ENCODE measurements at regions not wholly inside any gene's neighbourhood (a gene's known extent, or its start where the extent isn't known, plus 50 kb on each side); places are given as distances from the start of the nearest gene placed in this dataset.

- Mint-ChIP-seq H3K27me3 (no peaks in the 10 kb centered on the region), H3K36me3 (ENCODE audit: insufficient read depth) (no peaks in the 10 kb centered on the region)
Measured at GRCh38 chr7:13822678-13823077, 166.8 kb downstream of the ETV1 start.

GRCh38 chr7:13826752-13827151 is 162.7 kb downstream of the ETV1 start:
- no peaks in the 10 kb centered on the region for H3K9me3 Mint-ChIP-seq
- no peaks in the 10 kb centered on the region for H3K36me3 Mint-ChIP-seq (ENCODE audit: insufficient read depth)
- ATAC-seq (replicated peaks) (no peak), DNase-seq (no peak)
- H3K4me3 Mint-ChIP-seq, result no peak overlapping the region
- H3K27me3 Mint-ChIP-seq, result no peaks in the 10 kb centered on the region
- H3K27ac Mint-ChIP-seq, result no peak overlapping the region
- H3K4me1 Mint-ChIP-seq (ENCODE audit: low read depth in 2 of 2), result peaks cover 5 to 6% of the 10 kb centered on the region in 2 donors

More at GRCh38 chr7:13822678-13823077, 166.8 kb downstream of the ETV1 start:
- Mint-ChIP-seq H3K4me3 (no peak overlapping the region), H3K4me1 (ENCODE audit: low read depth in 2 of 2) (no peaks in the 10 kb centered on the region), H3K27ac (no peak overlapping the region), H3K9me3 (no peaks in the 10 kb centered on the region)
- no peak for DNase-seq
- no peak for ATAC-seq (replicated peaks)

DNA sequence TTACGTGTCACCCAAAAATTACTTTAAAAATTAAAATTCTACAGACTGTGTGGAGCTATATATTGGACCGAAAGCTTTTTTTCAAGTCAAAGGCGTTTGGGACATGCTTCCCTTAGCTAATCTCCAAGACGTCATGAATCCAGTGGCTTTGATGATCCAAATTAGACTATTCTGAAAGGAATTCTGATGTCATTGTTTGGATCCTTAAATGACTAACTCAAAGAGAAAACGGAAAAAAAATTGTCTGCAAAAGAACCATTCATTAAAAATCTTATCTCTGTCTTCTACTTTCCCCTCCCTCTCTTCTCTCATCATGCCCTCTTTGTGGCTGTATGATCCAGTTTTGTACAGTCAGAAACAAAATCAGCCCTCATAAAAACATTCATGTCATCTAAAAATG is 161.8 kb downstream of the ETV1 start:
- no peaks in the 10 kb centered on the region for H3K27me3 Mint-ChIP-seq

GRCh38 chr7:13829231-13829630 is 160.2 kb downstream of the ETV1 start:
- no peak for DNase-seq
- H3K4me3 Mint-ChIP-seq, result no peak overlapping the region
- H3K27ac Mint-ChIP-seq, result no peak overlapping the region
- no peaks in the 10 kb centered on the region for H3K9me3 Mint-ChIP-seq
- no peaks in the 10 kb centered on the region for H3K36me3 Mint-ChIP-seq (ENCODE audit: insufficient read depth)
- no peak for ATAC-seq (replicated peaks)
- peaks cover 6 to 7% of the 10 kb centered on the region in 2 donors for H3K4me1 Mint-ChIP-seq (ENCODE audit: low read depth in 2 of 2)
- H3K27me3 Mint-ChIP-seq, result no peaks in the 10 kb centered on the region

More for the DNA sequence above, 161.8 kb downstream of the ETV1 start:
- Mint-ChIP-seq H3K27ac (no peak overlapping the region), H3K4me1 (ENCODE audit: low read depth in 2 of 2) (peaks cover 5 to 6% of the 10 kb centered on the region in 2 donors), H3K4me3 (no peak overlapping the region), H3K36me3 (ENCODE audit: insufficient read depth) (no peaks in the 10 kb centered on the region), H3K9me3 (no peaks in the 10 kb centered on the region)
- DNase-seq, result no peak
- no peak for ATAC-seq (replicated peaks)

GRCh38 chr7:13829914-13830900 is 159.3 kb downstream of the ETV1 start:
- ATAC-seq (replicated peaks) (peak; percentile 29), DNase-seq (no peak)
- peaks cover 6 to 10% of the 10 kb centered on the region in 2 donors for H3K4me1 Mint-ChIP-seq (ENCODE audit: low read depth in 2 of 2)
- peaks cover 4 to 5% of the 10 kb centered on the region in 2 donors for H3K27me3 Mint-ChIP-seq
- H3K27ac Mint-ChIP-seq, result no peak overlapping the region
- H3K4me3 Mint-ChIP-seq, result no peak overlapping the region
- no peaks in the 10 kb centered on the region for H3K36me3 Mint-ChIP-seq (ENCODE audit: insufficient read depth)
- H3K9me3 Mint-ChIP-seq, result no peaks in the 10 kb centered on the region

GRCh38 chr7:13832346-13832745 is 157.1 kb downstream of the ETV1 start:
- no peaks in the 10 kb centered on the region for H3K36me3 Mint-ChIP-seq (ENCODE audit: insufficient read depth)
- no peaks in the 10 kb centered on the region for H3K9me3 Mint-ChIP-seq
- peaks cover 5 to 14% of the 10 kb centered on the region in 2 donors for H3K27me3 Mint-ChIP-seq
- ATAC-seq (replicated peaks), result no peak
- no peak overlapping the region for H3K27ac Mint-ChIP-seq
- DNase-seq, result no peak
- H3K4me1 Mint-ChIP-seq (ENCODE audit: low read depth in 2 of 2), result peaks cover 6 to 10% of the 10 kb centered on the region in 2 donors
- no peak overlapping the region for H3K4me3 Mint-ChIP-seq

DNA sequence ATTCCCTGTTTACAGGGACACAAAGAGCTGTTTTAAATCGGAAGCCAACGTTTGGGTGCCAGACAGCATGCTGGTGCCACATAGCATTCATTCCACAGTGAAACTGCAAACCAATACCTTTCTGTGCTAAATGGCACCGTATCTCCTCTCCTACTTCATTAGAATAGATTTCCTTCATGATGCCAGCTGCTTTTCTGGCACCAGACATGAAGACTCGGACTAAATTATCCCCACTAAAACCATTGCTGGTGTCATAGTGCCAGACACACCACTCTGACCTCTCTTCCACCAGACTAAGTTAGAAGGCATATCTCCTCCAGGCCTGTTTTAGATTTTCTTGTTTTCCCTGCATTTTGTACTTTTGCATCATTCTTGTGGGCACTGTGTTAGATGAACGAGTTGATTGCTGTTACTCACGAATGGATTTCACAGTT is 155.1 kb downstream of the ETV1 start:
- peaks cover 5 to 14% of the 10 kb centered on the region in 2 donors for H3K27me3 Mint-ChIP-seq
- H3K9me3 Mint-ChIP-seq, result no peaks in the 10 kb centered on the region
- H3K4me3 Mint-ChIP-seq, result no peak overlapping the region
- H3K4me1 Mint-ChIP-seq (ENCODE audit: low read depth in 2 of 2), result peaks cover 6 to 10% of the 10 kb centered on the region in 2 donors
- DNase-seq (no peak), ATAC-seq (replicated peaks) (no peak)
- no peaks in the 10 kb centered on the region for H3K36me3 Mint-ChIP-seq (ENCODE audit: insufficient read depth)
- H3K27ac Mint-ChIP-seq, result no peak overlapping the region

GRCh38 chr7:13835442-13835841 is 154.0 kb downstream of the ETV1 start:
- no peak for ATAC-seq (replicated peaks)
- H3K27ac Mint-ChIP-seq, result no peak overlapping the region

GRCh38 chr7:13839063-13839462 is 150.4 kb downstream of the ETV1 start:
- no peak for ATAC-seq (replicated peaks)
- H3K27ac Mint-ChIP-seq, result no peak overlapping the region

More at GRCh38 chr7:13835442-13835841, 154.0 kb downstream of the ETV1 start:
- Mint-ChIP-seq H3K4me3 (no peak overlapping the region), H3K27me3 (peaks cover 5 to 14% of the 10 kb centered on the region in 2 donors), H3K9me3 (no peaks in the 10 kb centered on the region), H3K36me3 (ENCODE audit: insufficient read depth) (no peaks in the 10 kb centered on the region), H3K4me1 (ENCODE audit: low read depth in 2 of 2) (peaks cover 1 to 5% of the 10 kb centered on the region in 2 donors)
- DNase-seq, result no peak

More at GRCh38 chr7:13839063-13839462, 150.4 kb downstream of the ETV1 start:
- DNase-seq, result no peak
- H3K4me3 Mint-ChIP-seq, result no peak overlapping the region
- peaks cover 0 to 2% of the 10 kb centered on the region in 2 donors for H3K4me1 Mint-ChIP-seq (ENCODE audit: low read depth in 2 of 2)
- no peaks in the 10 kb centered on the region for H3K36me3 Mint-ChIP-seq (ENCODE audit: insufficient read depth)
- H3K27me3 Mint-ChIP-seq, result peaks cover 5 to 14% of the 10 kb centered on the region in 2 donors
- no peaks in the 10 kb centered on the region for H3K9me3 Mint-ChIP-seq

Measured in effector memory CD8-positive, alpha-beta T cell (primary cell).